CD14-positive monocyte (primary cell): ENCODE measurements at regions not wholly inside any gene's neighbourhood (a gene's known extent, or its start where the extent isn't known, plus 50 kb on each side); places are given as distances from the start of the nearest gene placed in this dataset.
A peak's percentile ranks its signal among the peaks of the same experiment; 100 is the strongest.

Experiments used
- DNase-seq, 3 donors: peaks; one replicate each; pipeline ENCODE4 v3.0.0-alpha.2; 2011 to 2022
- H2AFZ ChIP-seq: 2 replicates; pipeline ENCODE4 v1.6.0; 2012; ENCODE audit warnings: mild to moderate bottlenecking, low read depth, low read length, inconsistent platforms; ENCODE audit not compliant: insufficient read depth, poor library complexity, severe bottlenecking
- H3K27ac ChIP-seq, 2 donors: 1 replicate in 1 of 2; 2 replicates in 1 of 2; pipeline ENCODE4 v1.5.1; 2012 to 2013; ENCODE audit warnings: low read length in 2 of 2, control low read depth in 1 of 2, inconsistent platforms in 1 of 2, low read depth in 1 of 2, mild to moderate bottlenecking in 1 of 2
- H3K27me3 ChIP-seq, 2 donors: one replicate each; pipeline versions ENCODE4 v1.6.0 to v1.6.1; 2011 to 2013; ENCODE audit warnings: low read length in 2 of 2; ENCODE audit not compliant: control insufficient read depth in 2 of 2, insufficient read depth in 2 of 2
- H3K36me3 ChIP-seq, 2 donors: replicated peaks in 1 of 2; 1 replicate in 1 of 2; 2 replicates in 1 of 2; pipeline versions ENCODE4 v1.5.1 to v1.6.1; 2012 to 2013; ENCODE audit warnings: low read length in 2 of 2, control low read depth in 1 of 2, inconsistent platforms in 1 of 2, mild to moderate bottlenecking in 1 of 2; ENCODE audit not compliant: insufficient read depth in 2 of 2, control insufficient read depth in 1 of 2
- H3K4me1 ChIP-seq, 2 donors: 1 replicate in 1 of 2; 2 replicates in 1 of 2; pipeline versions ENCODE4 v1.5.1 to v1.6.1; 2012 to 2013; ENCODE audit warnings: low read length in 2 of 2, control low read depth in 1 of 2, inconsistent platforms in 1 of 2, mild to moderate bottlenecking in 1 of 2, moderate library complexity in 1 of 2; ENCODE audit not compliant: insufficient read depth in 2 of 2, control insufficient read depth in 1 of 2
- H3K4me2 ChIP-seq: replicated peaks from 2 replicates; pipeline ENCODE3; 2012; ENCODE audit warnings: low read length, moderate library complexity, mild to moderate bottlenecking; ENCODE audit not compliant: poor library complexity, severe bottlenecking; ENCODE audit errors: extremely low read depth
- H3K4me3 ChIP-seq, 3 experiments: fragments of 200-600 bp in 1 of 3; sonication (generic) in 1 of 3; replicated peaks in 1 of 3; 1 replicate in 2 of 3; 2 replicates in 1 of 3; pipeline ENCODE4 v1.5.1; 2011 to 2013; ENCODE audit warnings: low read length in 3 of 3, mild to moderate bottlenecking in 3 of 3, control low read depth in 2 of 3, low read depth in 2 of 3, inconsistent platforms in 1 of 3, moderate library complexity in 1 of 3
- H3K79me2 ChIP-seq: 2 replicates; pipeline ENCODE4 v1.6.0; 2012; ENCODE audit warnings: mild to moderate bottlenecking, control low read depth, inconsistent platforms, low read length, moderate library complexity; ENCODE audit not compliant: insufficient read depth
- H3K9ac ChIP-seq: 2 replicates; pipeline ENCODE4 v1.6.0; 2017; ENCODE audit warnings: low read length, mild to moderate bottlenecking; ENCODE audit not compliant: insufficient read depth, poor library complexity, severe bottlenecking
- H3K9me3 ChIP-seq, 2 donors: replicated peaks in 1 of 2; 1 replicate in 1 of 2; 2 replicates in 1 of 2; pipeline versions ENCODE4 v1.5.1 to v1.6.1; 2012 to 2013; ENCODE audit warnings: low read length in 2 of 2, control low read depth in 1 of 2; ENCODE audit not compliant: control insufficient read depth in 1 of 2, insufficient read depth in 1 of 2
- H4K20me1 ChIP-seq: 2 replicates; pipeline ENCODE4 v1.6.0; 2012; ENCODE audit warnings: mild to moderate bottlenecking, low read length, control low read depth, moderate library complexity; ENCODE audit not compliant: insufficient read depth
- H3K27ac Mint-ChIP-seq, 7 donors: one replicate each; pipeline ENCODE4 v1.8.0; 2020; ENCODE audit warnings: mild to moderate bottlenecking in 7 of 7, mixed read lengths in 7 of 7, moderate library complexity in 6 of 7, inconsistent platforms in 2 of 7
- H3K27me3 Mint-ChIP-seq, 3 donors: one replicate each; pipeline ENCODE4 v1.8.0; 2021 to 2022; ENCODE audit warnings: low read depth in 3 of 3, mild to moderate bottlenecking in 3 of 3, mixed read lengths in 3 of 3, moderate library complexity in 3 of 3, inconsistent platforms in 1 of 3
- H3K36me3 Mint-ChIP-seq, 2 donors: one replicate each; pipeline ENCODE4 v1.8.0; 2020; ENCODE audit warnings: mixed read lengths in 2 of 2, inconsistent platforms in 1 of 2, mild to moderate bottlenecking in 1 of 2
- H3K4me1 Mint-ChIP-seq: one replicate; pipeline ENCODE4 v1.8.0; 2020; ENCODE audit warnings: mild to moderate bottlenecking, mixed read lengths
- H3K4me3 Mint-ChIP-seq, 2 donors: one replicate each; pipeline ENCODE4 v1.8.0; 2020; ENCODE audit warnings: mild to moderate bottlenecking in 2 of 2, mixed read lengths in 2 of 2, moderate library complexity in 1 of 2
- H3K9me3 Mint-ChIP-seq, 7 donors: one replicate each; pipeline ENCODE4 v1.8.0; 2020 to 2022; ENCODE audit warnings: mixed read lengths in 7 of 7, mild to moderate bottlenecking in 6 of 7, moderate library complexity in 6 of 7, inconsistent platforms in 2 of 7
- CTCF ChIP-seq: fragments of 200-600 bp; IDR thresholded peaks from one replicate; pipeline ENCODE4 v1.8.0; 2022; ENCODE audit warnings: antibody characterized with exemption, mild to moderate bottlenecking
- WGBS: methylation state at CpG from one replicate; pipeline ENCODE4 v1.1.5; 2013; ENCODE audit warnings: missing lambda C conversion rate; ENCODE audit not compliant: insufficient coverage; 5-methylcytosine and 5-hydroxymethylcytosine counted together
- intact Hi-C, 2 donors: fragments of 100-400 bp; cut with micrococcal nuclease; formaldehyde crosslinking; loops; one replicate each; pipeline versions ENCODE4 v1.15.0 to v1.15.1; 2023

GRCh38 chrX:125203365-125203736, 116.3 kb upstream of the TEX13C start:
- intact Hi-C loops, result no loop called here
- Mint-ChIP-seq H3K27ac (peak overlapping the region in 1 of 7 donors; percentile 46), H3K9me3 (peaks cover 0 to 15% (median 8%) of the 10 kb centered on the region in 7 donors), H3K27me3 (peaks cover 39 to 56% (median 52%) of the 10 kb centered on the region in 3 donors), H3K4me1 (peaks cover 26% of the 10 kb centered on the region), H3K4me3 (peak overlapping the region; percentile 79 to 91), H3K36me3 (peaks cover 0 to 2% of the 10 kb centered on the region in 2 donors)
- no peak overlapping the region for H3K9ac ChIP-seq
- peaks cover 10 to 75% of the 10 kb centered on the region in 2 donors for H3K27me3 ChIP-seq
- H3K4me2 ChIP-seq, result peak overlapping the region; percentile 75
- peak in 1 of 3 donors; percentile 1 for DNase-seq
- H3K27ac ChIP-seq, result no peak overlapping the region
- 3% methylated on average over 14 of the region's 25 CpGs for WGBS
- H3K79me2 ChIP-seq, result no peaks in the 10 kb centered on the region
- peak overlapping the region; percentile 13 to 69 (median 44) for H3K4me3 ChIP-seq
- no peaks in the 10 kb centered on the region for H3K36me3 ChIP-seq
- H3K4me1 ChIP-seq, result peaks cover 22 to 28% of the 10 kb centered on the region in 2 donors
- no peaks in the 10 kb centered on the region for H3K9me3 ChIP-seq
- peak overlapping the region; percentile 61 for H2AFZ ChIP-seq
- no peaks in the 10 kb centered on the region for H4K20me1 ChIP-seq
- TF ChIP-seq CTCF, result no peak

- peak overlapping the region; percentile 13 to 69 (median 44) for H3K4me3 ChIP-seq
- H3K4me1 ChIP-seq, result peaks cover 22 to 28% of the 10 kb centered on the region in 2 donors
- H4K20me1 ChIP-seq, result no peaks in the 10 kb centered on the region
- intact Hi-C loops, result no loop called here
- H3K9ac ChIP-seq, result no peak overlapping the region
- H3K4me1 Mint-ChIP-seq, result peaks cover 26% of the 10 kb centered on the region
- peaks cover 0 to 2% of the 10 kb centered on the region in 2 donors for H3K36me3 Mint-ChIP-seq
- peak overlapping the region in 2 of 7 donors; percentile 45 to 68 for H3K27ac Mint-ChIP-seq
- no peaks in the 10 kb centered on the region for H3K79me2 ChIP-seq
- no peaks in the 10 kb centered on the region for H3K9me3 ChIP-seq
- H3K4me3 Mint-ChIP-seq, result peak overlapping the region; percentile 79 to 91
- H3K27me3 ChIP-seq, result peaks cover 10 to 71% of the 10 kb centered on the region in 2 donors
- TF ChIP-seq CTCF, result no peak
- DNase-seq, result peak in 1 of 3 donors; percentile 8
- WGBS, result 1% methylated on average over 18 of the region's 63 CpGs
- H3K9me3 Mint-ChIP-seq, result peaks cover 0 to 15% (median 8%) of the 10 kb centered on the region in 7 donors
- H2AFZ ChIP-seq, result peak overlapping the region; percentile 61
- H3K4me2 ChIP-seq, result peak overlapping the region; percentile 75
- H3K27me3 Mint-ChIP-seq, result peaks cover 39 to 56% (median 53%) of the 10 kb centered on the region in 3 donors
- H3K36me3 ChIP-seq, result no peaks in the 10 kb centered on the region
- H3K27ac ChIP-seq, result no peak overlapping the region
These were observed 115.7 kb upstream of the TEX13C start for GRCh38 chrX:125203737-125204578.
